ENCODE measurements at regions not wholly inside any gene's neighbourhood (a gene's known extent, or its start where the extent isn't known, plus 50 kb on each side); places are given as distances from the start of the nearest gene placed in this dataset.
A peak's percentile ranks its signal among the peaks of the same experiment; 100 is the strongest.

GRCh38 chr4:22130741-22131140, 182.2 kb upstream of the KCNIP4 start:
- H3K9me3 ChIP-seq (ENCODE audit: low read depth, low read length, poor library complexity, severe bottlenecking) = no peaks in the 10 kb centered on the region
- ChIA-PET POLR2A (ENCODE audit: low non-redundant PET) (no interaction called here), CTCF (interaction anchor here (0.8 kb wide), 1 partner anchor 27 kb away, joined by 3 read pairs; no protein-coding TSS in a partner anchor)

GRCh38 chr4:22129454-22130029, 181.0 kb upstream of the KCNIP4 start:
- POLR2A ChIA-PET (ENCODE audit: low non-redundant PET) = no interaction called here
- no peaks in the 10 kb centered on the region for H3K9me3 ChIP-seq (ENCODE audit: low read depth, low read length, poor library complexity, severe bottlenecking)
- CTCF ChIA-PET = no interaction called here
- peak; percentile 37 for DNase-seq (ENCODE audit: low spot score)
- intact Hi-C loops (cut with micrococcal nuclease; ENCODE audit: unreplicated experiment) = loop anchor here (5.0 to 10.0 kb wide), 3 partner anchors 258 to 573 kb away; no protein-coding TSS in a partner anchor
- H3K27me3 ChIP-seq (replicated peaks; ENCODE audit: insufficient read depth, low read depth, low read length, poor library complexity) = no peaks in the 10 kb centered on the region
- BruUV-seq (replicated peaks) = no TSS peak
- H3K4me1 ChIP-seq (ENCODE audit: insufficient read depth, low read length, poor library complexity, severe bottlenecking) = no peaks in the 10 kb centered on the region
- TF ChIP-seq CTCF (conservative IDR thresholded peaks at IDR 0.05; ENCODE audit: low read depth, low read length) (peak; percentile 56), EZH2 (IDR thresholded peaks at IDR 0.05; ENCODE audit: borderline replicate concordance, low read depth, low read length, poor library complexity, severe bottlenecking) (no peak)
- no peaks in the 10 kb centered on the region for H3K36me3 ChIP-seq (ENCODE audit: insufficient read depth, low read length, poor library complexity, severe bottlenecking)
- H3K27ac ChIP-seq (ENCODE audit: low read depth, low read length, poor library complexity, severe bottlenecking) = no peak overlapping the region
- no peak overlapping the region for H3K4me3 ChIP-seq (ENCODE audit: low read depth, low read length, poor library complexity, severe bottlenecking)

More at GRCh38 chr4:22130741-22131140, 182.2 kb upstream of the KCNIP4 start:
- no TSS peak for BruUV-seq (replicated peaks)
- no peaks in the 10 kb centered on the region for H3K4me1 ChIP-seq (ENCODE audit: insufficient read depth, low read length, poor library complexity, severe bottlenecking)
- no peak for DNase-seq (ENCODE audit: low spot score)
- no peak overlapping the region for H3K27ac ChIP-seq (ENCODE audit: low read depth, low read length, poor library complexity, severe bottlenecking)
- intact Hi-C loops (cut with micrococcal nuclease; ENCODE audit: unreplicated experiment) = loop anchor here (5.0 to 10.0 kb wide), 2 partner anchors 257 to 554 kb away; no protein-coding TSS in a partner anchor
- no peak overlapping the region for H3K4me3 ChIP-seq (ENCODE audit: low read depth, low read length, poor library complexity, severe bottlenecking)
- no peak for TF ChIP-seq EZH2 (IDR thresholded peaks at IDR 0.05; ENCODE audit: borderline replicate concordance, low read depth, low read length, poor library complexity, severe bottlenecking)
- TF ChIP-seq CTCF (conservative IDR thresholded peaks at IDR 0.05; ENCODE audit: low read depth, low read length) = no peak
- no peaks in the 10 kb centered on the region for H3K27me3 ChIP-seq (replicated peaks; ENCODE audit: insufficient read depth, low read depth, low read length, poor library complexity)
- H3K36me3 ChIP-seq (ENCODE audit: insufficient read depth, low read length, poor library complexity, severe bottlenecking) = no peaks in the 10 kb centered on the region

- TF ChIP-seq EZH2 (IDR thresholded peaks at IDR 0.05; ENCODE audit: borderline replicate concordance, low read depth, low read length, poor library complexity, severe bottlenecking) = no peak
- no peak for TF ChIP-seq CTCF (conservative IDR thresholded peaks at IDR 0.05; ENCODE audit: low read depth, low read length)
- H3K4me3 ChIP-seq (ENCODE audit: low read depth, low read length, poor library complexity, severe bottlenecking) = no peak overlapping the region
- DNase-seq (ENCODE audit: low spot score) = no peak
These were observed 173.5 kb upstream of the KCNIP4 start for GRCh38 chr4:22122062-22122461.

More at GRCh38 chr4:22122062-22122461, 173.5 kb upstream of the KCNIP4 start:
- H3K27ac ChIP-seq (ENCODE audit: low read depth, low read length, poor library complexity, severe bottlenecking) = no peak overlapping the region
- H3K4me1 ChIP-seq (ENCODE audit: insufficient read depth, low read length, poor library complexity, severe bottlenecking) = no peaks in the 10 kb centered on the region
- H3K9me3 ChIP-seq (ENCODE audit: low read depth, low read length, poor library complexity, severe bottlenecking) = peaks cover 14% of the 10 kb centered on the region
- no peaks in the 10 kb centered on the region for H3K36me3 ChIP-seq (ENCODE audit: insufficient read depth, low read length, poor library complexity, severe bottlenecking)
- no peaks in the 10 kb centered on the region for H3K27me3 ChIP-seq (replicated peaks; ENCODE audit: insufficient read depth, low read depth, low read length, poor library complexity)
- POLR2A ChIA-PET (ENCODE audit: low non-redundant PET) = no interaction called here
- intact Hi-C loops (cut with micrococcal nuclease; ENCODE audit: unreplicated experiment) = no loop called here
- CTCF ChIA-PET = no interaction called here
- BruUV-seq (replicated peaks) = no TSS peak
